Stimulated activated naive B cell treated with anti-CD40 and anti-IgM and Interleukin-4, amounts not matched to agents 10 μg/mL and 1 μg/mL and 100 μg/mL, for 72 hours (primary cell): ENCODE measurements at regions not wholly inside any gene's neighbourhood (a gene's known extent, or its start where the extent isn't known, plus 50 kb on each side); places are given as distances from the start of the nearest gene placed in this dataset.

Experiments
- ATAC-seq, 2 donors: fragments of 150-1000 bp; cut with Tn5 transposase; replicated peaks; 2 replicates each; pipeline ENCODE4 v1.10.0; 2021; ENCODE audit warnings: moderate library complexity in 1 of 2
- DNase-seq: peaks from one replicate; pipeline ENCODE4 v3.0.0; 2021
- H3K27ac Mint-ChIP-seq: one replicate; pipeline ENCODE4 v1.8.0; 2022; ENCODE audit warnings: mild to moderate bottlenecking, mixed read lengths
- H3K27me3 Mint-ChIP-seq, 2 donors: one replicate each; pipeline ENCODE4 v1.8.0; 2022; ENCODE audit warnings: mixed read lengths in 2 of 2
- H3K36me3 Mint-ChIP-seq, 2 donors: one replicate each; pipeline ENCODE4 v1.8.0; 2022; ENCODE audit warnings: mixed read lengths in 2 of 2, mild to moderate bottlenecking in 1 of 2
- H3K4me1 Mint-ChIP-seq, 2 donors: one replicate each; pipeline ENCODE4 v1.8.0; 2022; ENCODE audit warnings: mixed read lengths in 2 of 2, mild to moderate bottlenecking in 1 of 2
- H3K4me3 Mint-ChIP-seq, 2 donors: one replicate each; pipeline ENCODE4 v1.8.0; 2022; ENCODE audit warnings: mild to moderate bottlenecking in 2 of 2, mixed read lengths in 2 of 2, moderate library complexity in 1 of 2
- H3K9me3 Mint-ChIP-seq, 2 donors: one replicate each; pipeline ENCODE4 v1.8.0; 2022; ENCODE audit warnings: mixed read lengths in 2 of 2, mild to moderate bottlenecking in 1 of 2

DNA sequence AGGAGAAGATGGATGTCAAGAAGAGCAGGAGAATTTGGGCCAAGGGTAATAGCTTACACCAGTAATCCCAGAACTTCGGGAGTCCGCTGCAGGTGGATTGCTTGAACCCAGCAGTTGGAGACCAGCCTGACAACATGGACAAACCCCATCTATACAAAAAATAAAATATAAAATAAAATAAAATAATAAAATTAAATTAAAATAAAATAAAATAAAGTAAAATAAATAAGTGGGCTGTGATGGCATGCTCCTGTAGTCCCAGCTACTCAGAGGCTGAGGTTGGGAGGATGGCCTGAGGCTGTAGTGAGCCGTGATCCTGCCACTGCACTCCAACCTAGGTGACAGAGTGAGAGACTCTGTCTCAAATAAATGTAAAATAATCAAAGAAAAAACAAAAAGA lies 1946.7 kb downstream of the MRPL39 start:
- no peak for DNase-seq
- Mint-ChIP-seq H3K27me3 (no peaks in the 10 kb centered on the region), H3K4me1 (no peaks in the 10 kb centered on the region), H3K9me3 (no peaks in the 10 kb centered on the region), H3K27ac (no peak overlapping the region), H3K4me3 (no peak overlapping the region), H3K36me3 (no peaks in the 10 kb centered on the region)
- no peak for ATAC-seq

DNA sequence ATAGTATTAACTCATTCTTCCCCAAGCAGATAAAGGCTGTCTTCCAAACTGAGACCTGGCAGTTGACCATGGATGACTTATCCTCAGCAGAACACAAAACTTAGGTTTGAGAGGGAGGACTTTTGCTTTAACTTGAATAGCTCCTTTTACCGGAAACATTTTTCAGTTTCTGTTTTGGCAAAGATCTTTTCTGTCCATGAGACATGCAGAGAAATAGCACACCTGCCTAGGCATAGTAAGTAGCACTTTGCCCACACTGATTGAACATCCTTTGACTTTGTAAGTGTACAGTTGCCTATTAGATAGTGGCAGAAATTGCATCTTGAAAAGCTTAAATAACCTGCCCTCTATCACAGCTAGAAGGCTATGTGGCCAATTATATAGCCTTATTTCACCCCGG lies 1962.5 kb downstream of the MRPL39 start:
- H3K36me3 Mint-ChIP-seq: no peaks in the 10 kb centered on the region
- H3K4me3 Mint-ChIP-seq: no peak overlapping the region
- H3K27ac Mint-ChIP-seq: no peak overlapping the region
- H3K27me3 Mint-ChIP-seq: peaks cover 12 to 21% of the 10 kb centered on the region in 2 donors
- peaks cover 0 to 6% of the 10 kb centered on the region in 2 donors for H3K9me3 Mint-ChIP-seq
- DNase-seq (no peak), ATAC-seq (no peak)
- H3K4me1 Mint-ChIP-seq: no peaks in the 10 kb centered on the region

DNA sequence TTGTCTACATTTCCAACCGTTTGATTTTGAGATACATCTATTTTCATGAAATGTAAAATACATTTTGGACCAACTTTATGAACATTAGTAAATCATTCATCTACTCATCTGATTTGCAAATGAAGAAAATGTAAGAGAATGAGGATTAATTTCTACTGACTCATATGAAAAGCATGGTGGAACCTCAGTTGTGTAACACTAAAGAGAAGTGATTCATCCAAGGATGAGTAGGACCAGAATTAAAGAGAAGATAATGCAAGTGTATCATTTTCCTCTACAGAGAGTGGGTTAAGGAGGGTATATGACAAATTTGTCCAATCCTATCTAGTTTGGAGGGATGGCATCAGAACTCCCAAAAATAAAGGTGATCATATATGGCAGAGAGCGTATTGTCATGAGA lies 1967.6 kb downstream of the MRPL39 start:
- H3K27ac Mint-ChIP-seq: no peak overlapping the region
- no peak overlapping the region for H3K4me3 Mint-ChIP-seq
- H3K27me3 Mint-ChIP-seq: peaks cover 4 to 8% of the 10 kb centered on the region in 2 donors
- H3K36me3 Mint-ChIP-seq: no peaks in the 10 kb centered on the region
- H3K9me3 Mint-ChIP-seq: no peaks in the 10 kb centered on the region
- H3K4me1 Mint-ChIP-seq: no peaks in the 10 kb centered on the region
- DNase-seq: no peak
- ATAC-seq: no peak

DNA sequence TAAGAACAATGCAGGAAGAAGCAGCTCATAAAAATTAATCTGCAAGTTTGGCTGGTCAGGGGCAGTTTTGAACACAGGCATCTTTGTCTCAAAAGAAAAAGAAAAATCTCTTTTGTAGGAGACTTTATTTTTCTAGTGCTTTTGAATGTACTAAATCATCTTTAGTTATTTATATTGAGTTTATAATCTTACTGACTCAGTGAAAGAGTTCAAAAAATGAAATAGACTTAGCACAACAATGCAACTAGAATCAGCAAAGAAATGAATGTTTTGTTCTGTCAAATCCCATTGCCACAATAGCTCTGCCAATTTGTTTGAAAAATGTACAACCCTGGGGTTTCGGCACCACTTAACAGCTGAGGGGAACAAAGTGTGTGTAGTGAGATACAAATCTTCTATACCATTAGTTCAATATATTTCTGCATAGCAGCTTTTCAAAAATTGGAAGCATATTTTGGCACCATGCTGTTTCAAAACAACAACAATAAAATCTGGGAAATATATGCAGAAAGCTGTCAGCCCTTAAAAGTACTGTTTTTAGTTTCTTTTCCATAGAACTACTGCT lies 1969.1 kb downstream of the MRPL39 start:
- Mint-ChIP-seq H3K4me1 (no peaks in the 10 kb centered on the region), H3K9me3 (no peaks in the 10 kb centered on the region), H3K4me3 (no peak overlapping the region), H3K27ac (no peak overlapping the region), H3K36me3 (no peaks in the 10 kb centered on the region), H3K27me3 (peaks cover 4 to 8% of the 10 kb centered on the region in 2 donors)
- ATAC-seq (no peak), DNase-seq (no peak)

DNA sequence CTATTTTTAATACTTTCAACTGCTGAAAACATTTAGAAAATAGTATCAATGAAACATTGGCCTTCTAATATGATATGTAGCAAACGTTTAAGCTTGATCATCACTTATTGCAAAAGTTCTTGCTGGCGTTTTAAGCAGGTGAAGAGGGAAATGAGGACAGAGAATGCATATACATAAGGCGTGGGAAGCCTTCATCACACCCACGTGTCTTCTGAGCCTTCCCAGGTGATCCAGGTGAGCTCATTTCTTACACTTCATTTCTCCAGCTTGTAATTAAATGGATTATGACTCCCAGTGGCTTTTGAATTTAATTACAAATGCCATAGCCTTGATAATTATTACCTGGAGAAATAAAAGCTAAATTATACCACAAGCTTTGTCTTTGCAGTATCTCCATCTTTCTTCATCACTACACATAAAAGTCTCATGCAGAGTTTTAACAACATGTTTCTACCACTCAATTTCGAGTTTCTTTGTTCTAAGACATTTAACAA lies 1973.8 kb downstream of the MRPL39 start:
- no peak for DNase-seq
- peaks cover under 1 to 1% of the 10 kb centered on the region in 2 donors for H3K9me3 Mint-ChIP-seq
- ATAC-seq: no peak
- no peaks in the 10 kb centered on the region for H3K4me1 Mint-ChIP-seq
- peaks cover 0 to 6% of the 10 kb centered on the region in 2 donors for H3K27me3 Mint-ChIP-seq
- no peaks in the 10 kb centered on the region for H3K36me3 Mint-ChIP-seq
- no peak overlapping the region for H3K27ac Mint-ChIP-seq
- no peak overlapping the region for H3K4me3 Mint-ChIP-seq

DNA sequence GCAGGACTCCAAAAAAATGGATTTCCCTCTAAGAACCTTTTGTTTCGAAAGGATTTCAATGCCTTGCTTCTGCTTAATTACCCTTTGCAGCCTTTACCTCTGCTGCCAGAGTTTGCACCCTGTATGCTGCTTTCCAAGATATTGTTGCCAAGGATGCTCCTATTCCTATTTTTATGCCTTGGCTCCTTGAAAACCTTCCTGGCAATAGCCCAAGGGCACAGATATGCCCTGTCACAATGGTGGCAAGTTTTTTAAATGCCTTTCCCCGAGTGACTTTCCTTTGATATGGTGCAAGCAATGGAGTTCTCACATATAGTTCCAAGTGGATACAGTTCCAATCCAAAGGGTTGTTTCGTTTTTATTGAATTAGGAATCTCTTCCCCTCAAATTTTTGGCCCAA lies 1983.0 kb downstream of the MRPL39 start:
- H3K9me3 Mint-ChIP-seq: peaks cover 2 to 4% of the 10 kb centered on the region in 2 donors
- no peak overlapping the region for H3K27ac Mint-ChIP-seq
- no peak for ATAC-seq
- H3K27me3 Mint-ChIP-seq: no peaks in the 10 kb centered on the region
- no peaks in the 10 kb centered on the region for H3K4me1 Mint-ChIP-seq
- DNase-seq: no peak
- H3K4me3 Mint-ChIP-seq: no peak overlapping the region
- H3K36me3 Mint-ChIP-seq: no peaks in the 10 kb centered on the region

DNA sequence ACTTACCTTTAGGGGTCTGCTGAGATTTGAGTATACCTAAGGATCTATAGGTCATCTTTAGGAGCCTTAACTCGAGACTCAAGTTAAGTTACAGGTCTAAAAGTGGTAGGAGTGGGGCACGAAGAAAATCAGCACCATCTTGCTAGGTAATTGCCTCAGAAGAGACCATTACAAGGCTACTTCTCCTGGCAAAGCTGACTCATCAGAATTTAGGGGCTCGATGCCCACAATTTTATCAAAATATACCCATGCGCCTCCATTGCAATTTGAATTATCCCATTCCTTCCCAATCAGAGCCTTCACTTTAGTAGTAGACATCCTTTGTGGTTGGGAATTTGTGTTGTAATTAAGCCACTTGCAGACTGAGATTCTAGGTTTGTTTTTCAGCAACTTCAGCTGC lies 1994.3 kb downstream of the MRPL39 start:
- Mint-ChIP-seq H3K4me3 (no peak overlapping the region), H3K4me1 (no peaks in the 10 kb centered on the region), H3K36me3 (no peaks in the 10 kb centered on the region), H3K27me3 (no peaks in the 10 kb centered on the region), H3K9me3 (no peaks in the 10 kb centered on the region), H3K27ac (no peak overlapping the region)
- DNase-seq: no peak
- no peak for ATAC-seq

DNA sequence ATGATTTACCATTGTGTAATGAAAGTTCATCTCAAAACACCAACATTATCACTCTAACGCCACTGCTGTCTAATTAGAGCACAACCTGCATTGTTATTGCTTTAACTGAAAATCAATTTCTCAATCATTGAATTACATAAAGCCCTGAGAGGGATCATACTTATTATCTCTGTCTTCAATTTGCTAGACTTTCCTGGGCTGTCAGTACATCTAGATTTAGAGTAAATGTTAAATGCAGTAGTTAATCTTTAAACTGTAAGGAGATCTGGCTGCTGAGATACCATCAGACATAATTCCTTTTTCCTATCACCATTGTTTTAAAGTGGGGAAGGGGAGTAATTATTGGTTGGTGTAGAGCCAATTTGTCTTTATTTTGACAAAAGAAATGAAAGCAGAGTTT lies 1995.1 kb downstream of the MRPL39 start:
- Mint-ChIP-seq H3K36me3 (no peaks in the 10 kb centered on the region), H3K27me3 (no peaks in the 10 kb centered on the region), H3K9me3 (no peaks in the 10 kb centered on the region), H3K4me3 (no peak overlapping the region), H3K27ac (no peak overlapping the region), H3K4me1 (no peaks in the 10 kb centered on the region)
- DNase-seq: no peak
- no peak for ATAC-seq

DNA sequence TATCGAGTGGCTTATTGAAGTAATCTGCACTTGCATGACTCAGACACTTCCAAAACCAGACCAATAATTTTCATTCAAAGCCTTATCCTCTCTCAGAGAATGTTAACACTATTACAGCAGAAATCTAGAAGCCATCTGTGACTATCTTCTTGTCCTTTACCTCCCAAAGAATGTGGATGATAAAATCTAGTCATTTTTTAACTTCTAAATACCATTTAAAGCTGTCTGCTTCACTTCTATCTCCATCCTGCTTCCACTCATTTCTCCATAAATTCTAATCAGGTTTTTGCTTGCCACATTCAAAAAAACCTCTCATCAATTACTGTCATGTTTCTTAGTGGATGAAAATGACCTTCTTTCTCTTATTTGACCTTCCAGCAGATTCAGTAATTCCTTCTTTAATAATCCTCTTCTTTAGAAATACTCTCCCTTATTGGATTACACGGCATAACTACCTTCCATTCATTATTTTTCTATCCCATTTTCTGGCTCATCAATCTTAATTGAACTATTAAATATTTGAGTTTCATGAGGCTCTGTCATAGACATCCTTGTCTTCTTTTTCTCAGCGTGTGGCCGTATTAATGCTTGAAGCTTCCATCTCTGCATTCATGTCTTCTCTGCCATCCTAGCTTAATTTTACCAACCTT lies 1999.4 kb downstream of the MRPL39 start:
- H3K4me1 Mint-ChIP-seq: no peaks in the 10 kb centered on the region
- no peak for DNase-seq
- no peak overlapping the region for H3K27ac Mint-ChIP-seq
- H3K27me3 Mint-ChIP-seq: peaks cover 5 to 14% of the 10 kb centered on the region in 2 donors
- H3K9me3 Mint-ChIP-seq: peaks cover 6 to 7% of the 10 kb centered on the region in 2 donors
- H3K36me3 Mint-ChIP-seq: peaks cover 0 to 2% of the 10 kb centered on the region in 2 donors
- no peak overlapping the region for H3K4me3 Mint-ChIP-seq
- no peak for ATAC-seq

DNA sequence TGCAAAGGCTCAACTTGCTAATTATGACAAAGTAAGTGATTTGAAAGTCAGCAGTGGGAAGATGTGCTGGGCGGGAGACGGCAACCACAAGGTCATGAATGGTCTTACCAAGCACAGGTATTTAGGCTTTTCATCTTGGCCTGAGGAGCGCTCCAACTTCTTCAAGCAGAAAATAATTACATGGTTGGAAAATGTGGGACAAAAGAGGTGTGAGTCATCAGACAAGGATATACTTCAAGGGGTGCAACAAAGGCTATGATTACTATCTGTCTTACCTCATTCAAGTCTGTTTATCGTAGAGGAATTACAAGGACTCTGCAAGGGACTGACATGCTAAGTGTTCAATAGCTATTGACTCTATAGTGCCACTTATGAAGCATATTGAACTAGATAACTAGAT lies 2005.7 kb downstream of the MRPL39 start:
- no peak for DNase-seq
- ATAC-seq: no peak
- H3K27me3 Mint-ChIP-seq: peaks cover 5 to 14% of the 10 kb centered on the region in 2 donors
- H3K27ac Mint-ChIP-seq: no peak overlapping the region
- no peaks in the 10 kb centered on the region for H3K4me1 Mint-ChIP-seq
- peaks cover 0 to 2% of the 10 kb centered on the region in 2 donors for H3K36me3 Mint-ChIP-seq
- H3K9me3 Mint-ChIP-seq: peaks cover 6 to 7% of the 10 kb centered on the region in 2 donors
- no peak overlapping the region for H3K4me3 Mint-ChIP-seq

DNA sequence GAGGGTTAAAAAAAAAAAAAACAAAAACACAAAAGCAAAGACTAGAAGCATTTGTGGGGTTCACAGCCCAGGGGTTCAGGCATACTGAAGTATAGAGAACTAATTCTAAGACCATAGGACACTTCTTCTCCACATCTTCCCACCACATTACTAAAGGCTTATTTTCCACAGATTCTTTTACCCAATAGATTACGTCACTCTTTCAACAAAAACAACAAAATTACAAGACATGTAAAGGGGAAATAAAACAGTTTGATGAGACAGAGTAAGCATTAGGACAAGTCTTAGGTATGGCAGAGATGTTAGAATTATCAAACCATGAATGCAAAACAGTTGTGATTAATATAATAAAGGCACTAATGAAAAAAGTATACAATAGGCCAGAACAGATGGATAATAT lies 2013.7 kb downstream of the MRPL39 start:
- H3K4me1 Mint-ChIP-seq: no peaks in the 10 kb centered on the region
- no peak for ATAC-seq
- peaks cover 7 to 15% of the 10 kb centered on the region in 2 donors for H3K27me3 Mint-ChIP-seq
- no peak overlapping the region for H3K27ac Mint-ChIP-seq
- H3K4me3 Mint-ChIP-seq: no peak overlapping the region
- H3K36me3 Mint-ChIP-seq: no peaks in the 10 kb centered on the region
- H3K9me3 Mint-ChIP-seq: no peaks in the 10 kb centered on the region
- no peak for DNase-seq

DNA sequence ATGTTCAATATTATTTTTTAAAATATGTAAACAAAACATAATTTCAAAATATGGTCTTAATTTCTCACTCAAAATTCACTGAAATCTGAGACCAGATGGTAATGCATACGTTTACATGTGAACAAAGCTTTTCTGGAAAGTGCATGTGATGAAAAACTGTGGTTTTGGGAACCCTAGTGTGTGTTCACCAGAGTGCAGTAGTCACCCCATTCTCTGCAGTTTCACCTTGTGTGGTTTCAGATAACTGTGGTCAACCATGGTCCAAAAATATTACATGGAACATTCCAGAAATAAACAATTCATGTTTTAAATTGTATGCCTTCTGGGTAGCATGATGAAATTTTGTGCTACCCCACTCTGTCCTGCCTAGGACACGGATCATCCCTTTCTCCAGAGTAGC lies 2021.9 kb downstream of the MRPL39 start:
- no peaks in the 10 kb centered on the region for H3K4me1 Mint-ChIP-seq
- no peaks in the 10 kb centered on the region for H3K9me3 Mint-ChIP-seq
- no peak for DNase-seq
- no peaks in the 10 kb centered on the region for H3K27me3 Mint-ChIP-seq
- H3K36me3 Mint-ChIP-seq: no peaks in the 10 kb centered on the region
- H3K27ac Mint-ChIP-seq: no peak overlapping the region
- no peak for ATAC-seq
- H3K4me3 Mint-ChIP-seq: no peak overlapping the region

DNA sequence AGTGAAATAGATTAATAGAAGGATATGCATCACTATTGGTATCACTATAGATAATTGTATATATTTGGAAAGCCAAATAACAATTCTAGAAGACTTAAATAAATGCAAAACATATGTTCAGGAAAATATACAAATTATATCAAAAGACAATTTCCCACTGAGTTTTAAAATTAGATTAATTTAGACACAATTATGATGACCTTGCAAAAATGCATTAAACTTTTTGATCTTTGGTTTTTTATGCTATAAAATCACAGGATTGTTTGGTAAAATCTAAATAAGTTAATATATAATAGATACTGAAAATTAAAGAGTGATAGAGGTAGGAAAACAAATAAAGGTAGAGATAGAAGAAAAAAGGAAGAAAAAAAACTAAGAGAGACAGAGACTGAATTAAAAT lies 2027.7 kb downstream of the MRPL39 start:
- H3K4me3 Mint-ChIP-seq: no peak overlapping the region
- H3K9me3 Mint-ChIP-seq: no peaks in the 10 kb centered on the region
- ATAC-seq (no peak), DNase-seq (no peak)
- H3K27ac Mint-ChIP-seq: no peak overlapping the region
- no peaks in the 10 kb centered on the region for H3K4me1 Mint-ChIP-seq
- H3K36me3 Mint-ChIP-seq: no peaks in the 10 kb centered on the region
- H3K27me3 Mint-ChIP-seq: no peaks in the 10 kb centered on the region

DNA sequence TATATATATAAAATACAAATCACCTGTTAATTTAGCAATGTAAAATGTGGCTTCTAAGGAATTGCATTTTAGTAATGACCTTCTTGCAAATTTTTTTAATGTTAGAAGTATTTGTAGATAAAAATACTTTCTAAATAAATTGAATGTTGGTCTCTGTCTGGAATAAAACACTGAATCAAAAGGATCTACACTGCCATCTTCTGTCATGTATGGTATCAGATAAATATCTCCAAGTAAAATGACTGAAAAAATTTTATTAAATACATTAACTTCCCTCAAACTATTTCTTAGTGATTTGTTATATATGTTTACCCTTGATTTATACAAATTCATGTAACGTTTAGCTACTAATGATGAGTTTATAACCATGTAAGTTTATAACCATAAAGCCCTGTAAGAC lies 2029.3 kb downstream of the MRPL39 start:
- no peak for DNase-seq
- no peak overlapping the region for H3K27ac Mint-ChIP-seq
- no peaks in the 10 kb centered on the region for H3K9me3 Mint-ChIP-seq
- H3K27me3 Mint-ChIP-seq: no peaks in the 10 kb centered on the region
- no peaks in the 10 kb centered on the region for H3K36me3 Mint-ChIP-seq
- ATAC-seq: no peak
- H3K4me1 Mint-ChIP-seq: no peaks in the 10 kb centered on the region
- no peak overlapping the region for H3K4me3 Mint-ChIP-seq

DNA sequence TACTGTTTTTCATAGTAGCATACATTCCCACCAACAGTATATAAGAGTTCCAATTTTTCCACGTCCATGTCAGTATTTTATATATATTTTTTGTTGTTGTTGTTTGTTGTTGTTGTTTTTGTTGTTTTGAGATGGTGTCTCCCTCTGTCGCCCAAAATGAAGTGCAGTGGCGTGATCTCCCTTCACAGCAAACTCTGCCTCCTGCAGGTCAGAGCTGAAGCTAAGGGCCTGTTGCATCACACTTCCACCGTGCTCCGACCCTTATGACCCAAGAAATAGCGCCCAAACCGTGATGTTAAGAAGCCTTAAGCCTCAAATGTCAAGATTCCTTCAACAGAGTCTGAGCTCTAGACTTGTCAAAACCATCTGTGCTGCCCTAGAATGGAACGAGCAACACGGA lies 2032.3 kb downstream of the MRPL39 start:
- DNase-seq (no peak), ATAC-seq (no peak)
- Mint-ChIP-seq H3K27ac (no peak overlapping the region), H3K36me3 (no peaks in the 10 kb centered on the region), H3K4me1 (no peaks in the 10 kb centered on the region), H3K4me3 (no peak overlapping the region), H3K27me3 (no peaks in the 10 kb centered on the region), H3K9me3 (no peaks in the 10 kb centered on the region)
